Endothelial cell of umbilical vein (primary cell): ENCODE measurements at regions not wholly inside any gene's neighbourhood (a gene's known extent, or its start where the extent isn't known, plus 50 kb on each side); places are given as distances from the start of the nearest gene placed in this dataset.

Experiments
- BruUV-seq: library from RNA; stranded (reverse); fragments of 400-500 nt; replicated peaks from 2 replicates; lab custom pipeline; 2021; lab: Mats Ljungman, UMichigan
- CTCF ChIA-PET: fragments of 300-600, 350-600 bp; sonication (Branson Sonifier 250); formaldehyde crosslinking; loops from one replicate; lab custom pipeline; 2021; ENCODE audit warnings: antibody characterized with exemption, inconsistent platforms; lab: Charles Lee
- POLR2A ChIA-PET: fragments of 300-600, 350-600 bp; sonication (Branson Sonifier 250); formaldehyde crosslinking; loops from one replicate; lab custom pipeline; 2021; ENCODE audit warnings: antibody characterized with exemption, inconsistent platforms; lab: Charles Lee
- DNase-seq: peaks from one replicate; pipeline ENCODE4 v3.0.0-alpha.2; 2011; ENCODE audit warnings: low read depth, low spot score
- FAIRE-seq: peaks from 2 replicates; lab custom pipeline; 2011; peaks lifted over from hg19 to GRCh38; lab: Jason Lieb, UNC
- H2AFZ ChIP-seq: 2 replicates; pipeline ENCODE4 v1.6.0; 2012; ENCODE audit warnings: low read depth, low read length, control low read depth, inconsistent platforms
- H3K27ac ChIP-seq: 2 replicates; pipeline ENCODE4 v1.5.1; 2011; ENCODE audit warnings: low read depth, mild to moderate bottlenecking, control low read depth, low read length, moderate library complexity; ENCODE audit not compliant: insufficient read depth
- H3K27me3 ChIP-seq, 2 experiments: 2 replicates each; pipeline versions ENCODE4 v1.6.0 to v1.6.1; 2011; ENCODE audit warnings: low read length in 2 of 2, mixed read lengths in 1 of 2; ENCODE audit not compliant: control insufficient read depth in 2 of 2, insufficient read depth in 2 of 2
- H3K36me3 ChIP-seq, 2 experiments: 2 replicates in 1 of 2; 3 replicates in 1 of 2; pipeline ENCODE4 v1.5.1; 2011; ENCODE audit warnings: low read length in 2 of 2, mild to moderate bottlenecking in 1 of 2, moderate library complexity in 1 of 2; ENCODE audit not compliant: control insufficient read depth in 2 of 2, insufficient read depth in 2 of 2; ENCODE audit errors: extremely low read depth in 1 of 2
- H3K4me1 ChIP-seq: 3 replicates; pipeline ENCODE4 v1.5.1; 2011; ENCODE audit warnings: mild to moderate bottlenecking, low read length; ENCODE audit not compliant: control insufficient read depth, insufficient read depth; ENCODE audit errors: extremely low read depth
- H3K4me2 ChIP-seq: 2 replicates; pipeline ENCODE4 v1.6.1; 2011; ENCODE audit warnings: low read length, control low read depth, mixed read lengths; ENCODE audit not compliant: insufficient read depth
- H3K4me3 ChIP-seq, 3 experiments: fragments of 200-600 bp in 1 of 3; sonication (generic), shearing (Covaris generic) in 1 of 3; replicated peaks in 1 of 3; 2 replicates each; pipeline ENCODE4 v1.5.1; 2011 to 2016; ENCODE audit warnings: control low read depth in 3 of 3, low read length in 3 of 3, mild to moderate bottlenecking in 2 of 3, inconsistent platforms in 1 of 3, low read depth in 1 of 3, moderate library complexity in 1 of 3; ENCODE audit not compliant: insufficient read depth in 1 of 3
- H3K79me2 ChIP-seq: 2 replicates; pipeline ENCODE4 v1.6.0; 2012; ENCODE audit warnings: low read length, inconsistent platforms; ENCODE audit not compliant: control insufficient read depth, insufficient read depth
- H3K9ac ChIP-seq: replicated peaks from 2 replicates; pipeline ENCODE3; 2011; ENCODE audit warnings: low read length, control low read depth; ENCODE audit not compliant: insufficient read depth; ENCODE audit errors: extremely low read depth
- H3K9me1 ChIP-seq: replicated peaks from 3 replicates; pipeline ENCODE4 v1.6.0; 2011; ENCODE audit warnings: mild to moderate bottlenecking, low read length; ENCODE audit not compliant: control insufficient read depth, insufficient read depth; ENCODE audit errors: extremely low read depth
- H3K9me3 ChIP-seq: replicated peaks from 2 replicates; pipeline ENCODE4 v1.5.1; 2012; ENCODE audit warnings: low read length, inconsistent platforms; ENCODE audit not compliant: control insufficient read depth, insufficient read depth
- H4K20me1 ChIP-seq: replicated peaks from 2 replicates; pipeline ENCODE3; 2011; ENCODE audit warnings: mild to moderate bottlenecking, low read length; ENCODE audit not compliant: control insufficient read depth, insufficient read depth; ENCODE audit errors: extremely low read depth
- EZH2 ChIP-seq: IDR thresholded peaks from 2 replicates; pipeline ENCODE4 v1.6.1; 2012; ENCODE audit warnings: borderline replicate concordance, low read depth, mild to moderate bottlenecking, moderate library complexity, low read length, inconsistent platforms; ENCODE audit not compliant: severe bottlenecking
- FOS ChIP-seq: IDR thresholded peaks from 2 replicates; pipeline ENCODE4 v1.6.1; 2011; ENCODE audit warnings: mild to moderate bottlenecking, low read length, moderate library complexity, borderline replicate concordance; ENCODE audit not compliant: insufficient read depth
- GATA2 ChIP-seq: IDR thresholded peaks from 2 replicates; pipeline ENCODE4 v1.7.0; 2011; ENCODE audit warnings: low read depth, mild to moderate bottlenecking, moderate library complexity, mixed read lengths, low read length; ENCODE audit not compliant: insufficient read length, insufficient read depth
- JUN ChIP-seq: IDR thresholded peaks from 2 replicates; pipeline ENCODE4 v1.6.1; 2011; ENCODE audit warnings: borderline replicate concordance, low read depth; ENCODE audit not compliant: insufficient read length, insufficient read depth
- MYC ChIP-seq: IDR thresholded peaks from one replicate; pipeline ENCODE4 v1.6.1; 2011; ENCODE audit warnings: mild to moderate bottlenecking, low read depth, low read length
- POLR2A ChIP-seq: IDR thresholded peaks from 2 replicates; pipeline ENCODE4 v1.6.1; 2012; ENCODE audit warnings: low read depth, mild to moderate bottlenecking, control low read depth, low read length
- POLR2AphosphoS5 ChIP-seq: IDR thresholded peaks from 2 replicates; pipeline ENCODE4 v1.6.1; 2012; ENCODE audit warnings: low read depth, mild to moderate bottlenecking, control low read depth, low read length, moderate library complexity; ENCODE audit not compliant: insufficient read depth
- dilution Hi-C: fragments of 300-500 bp; cut with MboI; formaldehyde crosslinking; loops from one replicate; pipeline ENCODE4 v1.15.0; 2019; ENCODE audit warnings: low sequenced_read_pairs; ENCODE audit not compliant: extremely low pct_ligation_motif_present
- intact Hi-C: fragments of 100-400 bp; cut with micrococcal nuclease; formaldehyde crosslinking; loops from one replicate; pipeline ENCODE4 v1.10.0; 2022
- TF ChIP-seq, protein P1 (sequence below): IDR thresholded peaks from 2 replicates; pipeline ENCODE4 v1.6.1; 2011; ENCODE audit not compliant: insufficient read depth, insufficient read length
- TF ChIP-seq, protein P2 (sequence below), 2 donors: IDR thresholded peaks; 1 replicate in 1 of 2; 2 replicates in 1 of 2; pipeline ENCODE4 v1.5.1; 2011; ENCODE audit warnings: low read length in 2 of 2, mild to moderate bottlenecking in 2 of 2, moderate library complexity in 2 of 2, control low read depth in 1 of 2, inconsistent platforms in 1 of 2, low read depth in 1 of 2; ENCODE audit not compliant: insufficient read depth in 1 of 2; ENCODE audit errors: extremely low read depth in 1 of 2

DNA sequence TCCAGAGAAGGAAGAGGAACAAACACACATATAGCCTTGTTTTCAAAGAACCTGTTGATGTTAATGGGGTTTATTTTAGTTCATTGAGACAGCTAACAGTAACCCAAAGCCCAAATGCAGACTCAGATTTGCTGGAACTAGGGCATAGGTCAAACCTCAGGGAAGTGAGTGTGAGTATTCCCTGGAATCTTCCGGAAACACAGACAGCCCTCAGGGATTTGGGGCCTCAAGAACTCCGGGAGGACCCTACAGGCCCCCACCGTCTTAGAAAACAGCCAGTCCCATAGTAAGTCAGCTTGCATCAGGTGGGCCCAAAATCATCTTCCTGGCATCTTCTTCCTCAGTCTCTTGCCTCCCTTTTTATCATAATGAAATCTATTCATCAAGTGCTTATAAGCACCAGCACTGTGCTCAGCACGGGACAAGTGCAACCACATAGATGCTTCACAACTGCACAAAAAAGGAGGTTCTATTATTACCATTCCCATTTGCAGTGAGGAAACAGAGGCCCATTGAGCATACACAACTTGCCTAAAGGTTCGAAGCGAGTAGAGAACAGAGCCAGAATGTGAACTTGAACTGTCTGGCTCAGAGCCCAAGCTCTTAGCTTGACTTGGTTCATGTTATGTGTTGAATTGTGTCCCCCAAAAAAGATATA, 50.2 kb upstream of the BCL11A start:
- Histone ChIP-seq H3K9ac (no peak overlapping the region), H4K20me1 (no peaks in the 10 kb centered on the region), H3K4me3 (no peak overlapping the region), H3K4me2 (no peak overlapping the region), H3K36me3 (no peaks in the 10 kb centered on the region), H3K27ac (no peak overlapping the region), H3K4me1 (no peaks in the 10 kb centered on the region), H3K27me3 (no peaks in the 10 kb centered on the region), H3K9me3 (no peaks in the 10 kb centered on the region), H3K9me1 (no peaks in the 10 kb centered on the region), H2AFZ (no peak overlapping the region), H3K79me2 (no peaks in the 10 kb centered on the region)
- ChIA-PET POLR2A (no interaction called here), CTCF (no interaction called here)
- intact Hi-C loops (no loop called here), dilution Hi-C loops (no loop called here)
- no peak for FAIRE-seq
- TF ChIP-seq MYC (no peak), EZH2 (no peak), POLR2AphosphoS5 (no peak), JUN (no peak), POLR2A (no peak), GATA2 (no peak), FOS (no peak)
- TF ChIP-seq, protein P1, sequence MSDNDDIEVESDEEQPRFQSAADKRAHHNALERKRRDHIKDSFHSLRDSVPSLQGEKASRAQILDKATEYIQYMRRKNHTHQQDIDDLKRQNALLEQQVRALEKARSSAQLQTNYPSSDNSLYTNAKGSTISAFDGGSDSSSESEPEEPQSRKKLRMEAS: no peak
- TF ChIP-seq, protein P2, sequence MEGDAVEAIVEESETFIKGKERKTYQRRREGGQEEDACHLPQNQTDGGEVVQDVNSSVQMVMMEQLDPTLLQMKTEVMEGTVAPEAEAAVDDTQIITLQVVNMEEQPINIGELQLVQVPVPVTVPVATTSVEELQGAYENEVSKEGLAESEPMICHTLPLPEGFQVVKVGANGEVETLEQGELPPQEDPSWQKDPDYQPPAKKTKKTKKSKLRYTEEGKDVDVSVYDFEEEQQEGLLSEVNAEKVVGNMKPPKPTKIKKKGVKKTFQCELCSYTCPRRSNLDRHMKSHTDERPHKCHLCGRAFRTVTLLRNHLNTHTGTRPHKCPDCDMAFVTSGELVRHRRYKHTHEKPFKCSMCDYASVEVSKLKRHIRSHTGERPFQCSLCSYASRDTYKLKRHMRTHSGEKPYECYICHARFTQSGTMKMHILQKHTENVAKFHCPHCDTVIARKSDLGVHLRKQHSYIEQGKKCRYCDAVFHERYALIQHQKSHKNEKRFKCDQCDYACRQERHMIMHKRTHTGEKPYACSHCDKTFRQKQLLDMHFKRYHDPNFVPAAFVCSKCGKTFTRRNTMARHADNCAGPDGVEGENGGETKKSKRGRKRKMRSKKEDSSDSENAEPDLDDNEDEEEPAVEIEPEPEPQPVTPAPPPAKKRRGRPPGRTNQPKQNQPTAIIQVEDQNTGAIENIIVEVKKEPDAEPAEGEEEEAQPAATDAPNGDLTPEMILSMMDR (IDR thresholded peaks at IDR 0.05; ENCODE audit: extremely low read depth in 1 of 2, insufficient read depth in 1 of 2, low read depth in 1 of 2, low read length in 2 of 2): no peak
- no peak for DNase-seq
- BruUV-seq: no TSS peak
